ENCODE measurements at regions not wholly inside any gene's neighbourhood (a gene's known extent, or its start where the extent isn't known, plus 50 kb on each side); places are given as distances from the start of the nearest gene placed in this dataset.
A peak's percentile ranks its signal among the peaks of the same experiment; 100 is the strongest.

- Histone ChIP-seq H3K9ac (ENCODE audit: control insufficient read depth, extremely low read depth, insufficient read depth, low read length) (no peak overlapping the region), H3K4me1 (ENCODE audit: control insufficient read depth, extremely low read depth, insufficient read depth, low read length) (no peaks in the 10 kb centered on the region), H2AFZ (ENCODE audit: control insufficient read depth, low read length) (no peak overlapping the region), H3K9me1 (ENCODE audit: control insufficient read depth, extremely low read depth, insufficient read depth, low read length) (no peaks in the 10 kb centered on the region), H3K27ac (ENCODE audit: control insufficient read depth, insufficient read depth, low read length) (no peak overlapping the region), H4K20me1 (ENCODE audit: control insufficient read depth, extremely low read depth, insufficient read depth, low read length) (no peaks in the 10 kb centered on the region), H3K9me3 (ENCODE audit: control insufficient read depth, low read depth, low read length) (no peaks in the 10 kb centered on the region), H3K4me3 (ENCODE audit: control insufficient read depth in 2 of 3, extremely low read depth in 1 of 3, insufficient read depth in 2 of 3, low read depth in 1 of 3, low read length in 3 of 3) (no peak overlapping the region), H3K27me3 (ENCODE audit: control insufficient read depth, extremely low read depth, insufficient read depth, low read length) (no peaks in the 10 kb centered on the region), H3K36me3 (ENCODE audit: control insufficient read depth in 2 of 2, extremely low read depth in 1 of 2, insufficient read depth in 2 of 2, low read length in 2 of 2) (no peaks in the 10 kb centered on the region), H3K4me2 (ENCODE audit: control insufficient read depth, extremely low read depth, insufficient read depth, low read depth, low read length) (no peak overlapping the region), H3K79me2 (ENCODE audit: control insufficient read depth, insufficient read depth, low read length) (no peaks in the 10 kb centered on the region)
- dilution Hi-C loops (cut with MboI; ENCODE audit: extremely low pct_ligation_motif_present, low sequenced_read_pairs): no loop called here
- DNase-seq (ENCODE audit: low read depth, low spot score) (no peak), FAIRE-seq (no peak)
- TF ChIP-seq EZH2 (IDR thresholded peaks at IDR 0.05; ENCODE audit: low read length): no peak
- TF ChIP-seq CTCF (optimal IDR thresholded peaks at IDR 0.05 in 1 of 3, IDR thresholded peaks at IDR 0.05 in 1 of 3, conservative IDR thresholded peaks at IDR 0.05 in 1 of 3; ENCODE audit: extremely low read depth in 1 of 3, insufficient read depth in 2 of 3, low read length in 3 of 3): peak in 2 of 3 experiments; percentile 46 to 48
Measured at GRCh38 chr5:104800440-104801048, 1238.0 kb upstream of the NUDT12 start.

GRCh38 chr5:104793755-104794080, 1231.1 kb upstream of the NUDT12 start:
- H3K27ac ChIP-seq (ENCODE audit: control insufficient read depth, insufficient read depth, low read length): no peak overlapping the region
- H4K20me1 ChIP-seq (ENCODE audit: control insufficient read depth, extremely low read depth, insufficient read depth, low read length): no peaks in the 10 kb centered on the region
- dilution Hi-C loops (cut with MboI; ENCODE audit: extremely low pct_ligation_motif_present, low sequenced_read_pairs): no loop called here
- TF ChIP-seq EZH2 (IDR thresholded peaks at IDR 0.05; ENCODE audit: low read length): no peak
- TF ChIP-seq CTCF (optimal IDR thresholded peaks at IDR 0.05 in 1 of 3, IDR thresholded peaks at IDR 0.05 in 1 of 3, conservative IDR thresholded peaks at IDR 0.05 in 1 of 3; ENCODE audit: extremely low read depth in 1 of 3, insufficient read depth in 2 of 3, low read length in 3 of 3): no peak
- H2AFZ ChIP-seq (ENCODE audit: control insufficient read depth, low read length): no peak overlapping the region
- no peak overlapping the region for H3K4me2 ChIP-seq (ENCODE audit: control insufficient read depth, extremely low read depth, insufficient read depth, low read depth, low read length)
- H3K4me1 ChIP-seq (ENCODE audit: control insufficient read depth, extremely low read depth, insufficient read depth, low read length): no peaks in the 10 kb centered on the region
- H3K4me3 ChIP-seq (ENCODE audit: control insufficient read depth in 2 of 3, extremely low read depth in 1 of 3, insufficient read depth in 2 of 3, low read depth in 1 of 3, low read length in 3 of 3): no peak overlapping the region
- DNase-seq (ENCODE audit: low read depth, low spot score) (no peak), FAIRE-seq (no peak)
- H3K27me3 ChIP-seq (ENCODE audit: control insufficient read depth, extremely low read depth, insufficient read depth, low read length): no peaks in the 10 kb centered on the region
- no peaks in the 10 kb centered on the region for H3K36me3 ChIP-seq (ENCODE audit: control insufficient read depth in 2 of 2, extremely low read depth in 1 of 2, insufficient read depth in 2 of 2, low read length in 2 of 2)
- no peaks in the 10 kb centered on the region for H3K9me1 ChIP-seq (ENCODE audit: control insufficient read depth, extremely low read depth, insufficient read depth, low read length)
- H3K9me3 ChIP-seq (ENCODE audit: control insufficient read depth, low read depth, low read length): no peaks in the 10 kb centered on the region
- H3K9ac ChIP-seq (ENCODE audit: control insufficient read depth, extremely low read depth, insufficient read depth, low read length): no peak overlapping the region
- H3K79me2 ChIP-seq (ENCODE audit: control insufficient read depth, insufficient read depth, low read length): no peaks in the 10 kb centered on the region
